ENCODE measurements at regions not wholly inside any gene's neighbourhood (a gene's known extent, or its start where the extent isn't known, plus 50 kb on each side); places are given as distances from the start of the nearest gene placed in this dataset.
"Not testable (repeated sequence)": the region's sequence is repeated elsewhere in the genome, so short reads cannot be mapped to it uniquely, and the experiment has no call there.

DNA sequence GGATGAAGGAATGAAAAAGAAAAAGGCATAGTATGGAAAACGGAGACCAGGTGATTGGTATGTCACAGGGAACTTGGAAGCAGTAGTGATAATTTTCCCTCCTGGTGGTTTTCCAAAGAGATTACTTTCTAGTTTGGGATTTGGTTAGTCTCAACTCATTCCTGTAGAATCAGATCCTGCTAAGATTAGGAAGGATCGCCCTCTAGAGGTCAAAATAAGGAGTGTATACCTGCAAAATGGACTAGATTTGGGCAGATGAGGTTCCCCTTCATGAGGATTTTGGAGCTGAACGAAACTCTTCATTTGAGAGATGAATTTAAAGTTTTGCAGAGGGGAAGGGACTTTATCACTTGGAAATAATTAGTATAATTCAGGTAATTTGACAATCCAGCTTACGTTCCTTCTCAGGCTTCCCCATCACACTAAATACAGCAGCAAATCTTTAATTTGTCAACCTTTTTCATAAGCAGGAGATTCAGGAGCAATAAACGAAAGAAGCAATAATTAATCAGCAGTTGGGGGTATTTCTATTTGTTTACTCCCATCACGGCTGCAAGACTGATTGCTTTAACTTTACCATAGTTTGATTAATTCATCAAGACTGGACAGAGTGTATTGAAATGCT, 65.2 kb downstream of the CCDC195 start:
- no peak for DNase-seq

DNA sequence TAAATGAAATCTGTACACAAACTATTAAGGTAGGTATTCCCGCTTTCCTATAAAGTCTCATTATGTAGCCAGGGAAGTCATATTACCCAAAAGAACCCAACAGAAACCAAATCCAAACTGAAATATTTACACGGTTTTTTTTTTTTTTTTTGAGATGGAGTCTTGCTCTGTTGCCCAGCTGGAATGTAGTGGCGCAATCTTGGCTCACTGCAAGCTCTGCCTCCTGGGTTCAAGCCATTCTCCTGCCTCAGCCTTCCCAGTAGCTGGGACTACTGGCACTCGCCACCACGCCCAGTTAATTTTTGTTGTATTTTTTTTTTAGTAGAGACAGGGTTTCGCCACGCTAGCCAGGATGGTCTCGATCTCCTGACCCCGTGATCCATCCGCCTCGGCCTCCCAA, 62.5 kb upstream of the CUL3 start:
- not testable (repeated sequence) for DNase-seq

DNA sequence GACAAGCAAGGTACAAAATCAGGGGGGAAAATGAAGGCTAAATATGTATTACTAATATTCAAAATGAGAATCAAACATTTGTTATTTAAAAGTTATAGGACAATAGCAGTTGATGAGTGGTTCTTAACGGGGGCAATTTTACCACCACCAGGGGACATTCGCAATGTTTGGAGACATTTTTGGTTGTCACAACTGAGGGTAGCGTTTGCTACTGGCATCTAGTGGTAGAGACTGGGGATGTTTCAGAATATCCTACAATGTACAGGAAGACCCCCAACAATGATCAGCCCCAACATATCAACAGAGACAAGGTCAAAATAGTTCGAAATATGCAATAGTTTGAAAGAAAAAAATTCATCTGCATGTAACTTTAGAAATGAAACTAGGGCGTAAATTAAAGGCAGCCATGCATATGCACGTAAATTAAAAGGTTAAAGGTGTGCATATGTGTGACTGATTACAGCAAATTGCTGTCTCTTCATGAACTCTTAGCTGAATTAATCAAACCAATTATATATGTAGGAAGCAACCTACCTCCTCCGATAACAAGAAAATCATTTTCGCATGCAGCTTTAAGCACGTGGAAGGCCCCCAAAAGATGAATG, 61.2 kb upstream of the CUL3 start:
- DNase-seq = no peak

DNA sequence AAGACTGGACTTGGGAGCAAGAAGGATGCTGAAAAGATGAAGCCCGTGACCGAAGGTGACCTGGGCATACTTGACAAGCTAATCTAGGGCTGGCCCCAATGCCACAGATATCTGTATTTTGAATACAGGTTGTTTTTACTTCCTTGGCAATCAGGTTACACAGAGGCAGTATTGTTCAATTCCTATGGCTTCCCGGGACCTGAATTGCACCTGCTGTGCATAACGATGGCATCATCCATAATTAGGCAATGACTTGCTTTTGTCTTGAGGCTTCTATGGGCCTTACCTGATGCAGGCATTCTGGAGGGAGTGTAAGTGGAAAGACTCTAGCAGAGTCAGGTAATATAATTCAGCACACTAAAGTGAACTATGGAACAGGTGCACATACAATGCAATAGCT, 60.6 kb upstream of the CUL3 start:
- peak; percentile 56 for DNase-seq

GRCh38 chr2:224640679-224641078, 55.5 kb upstream of the CUL3 start:
- no peak for DNase-seq

DNA sequence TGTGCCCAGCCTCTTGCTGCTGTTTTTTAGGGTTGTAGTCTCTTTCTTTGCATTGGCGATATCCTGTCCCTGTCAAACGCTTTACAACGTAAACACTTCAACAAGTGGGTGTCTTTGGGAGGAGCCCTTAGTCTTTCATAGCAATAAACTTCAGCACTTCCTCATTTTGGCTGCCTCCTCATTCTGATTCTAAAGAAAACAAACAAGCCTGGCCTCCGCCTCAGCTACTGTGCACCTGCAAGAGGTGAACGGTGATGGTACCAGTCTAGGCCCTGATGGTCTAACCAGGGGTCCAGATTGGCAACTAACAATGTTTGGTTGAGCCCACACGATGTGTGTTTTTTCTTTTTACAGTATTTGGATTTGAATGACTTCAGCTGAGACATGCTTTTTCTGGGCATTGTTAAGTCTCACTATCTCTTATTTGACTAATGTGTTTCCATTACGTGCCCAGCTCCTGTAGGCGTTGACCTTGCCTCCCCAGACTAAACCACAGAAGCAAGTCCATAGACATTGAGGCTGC, 53.2 kb upstream of the CUL3 start:
- no peak for DNase-seq

Data from islet precursor cell (in vitro differentiated cells).